Endodermal cell (in vitro differentiated cells): ENCODE measurements at regions not wholly inside any gene's neighbourhood (a gene's known extent, or its start where the extent isn't known, plus 50 kb on each side); places are given as distances from the start of the nearest gene placed in this dataset.

Source experiments
- DNase-seq: peaks from one replicate; pipeline ENCODE4 v3.0.0-alpha.2; 2017
- H3K27ac ChIP-seq: 2 replicates; pipeline ENCODE4 v1.5.1; 2013; ENCODE audit warnings: mild to moderate bottlenecking, low read depth, low read length, moderate library complexity
- H3K27me3 ChIP-seq: 2 replicates; pipeline ENCODE4 v1.6.1; 2013; ENCODE audit warnings: mild to moderate bottlenecking, low read length, moderate library complexity; ENCODE audit not compliant: insufficient read depth, control insufficient read depth, poor library complexity, severe bottlenecking
- H3K36me3 ChIP-seq: 2 replicates; pipeline ENCODE4 v1.7.0; 2013; ENCODE audit warnings: mild to moderate bottlenecking, low read length, moderate library complexity; ENCODE audit not compliant: control insufficient read depth, insufficient read depth
- H3K4me1 ChIP-seq: one replicate; pipeline ENCODE4 v1.7.0; 2013; ENCODE audit warnings: low read length; ENCODE audit not compliant: control insufficient read depth, insufficient read depth
- H3K4me3 ChIP-seq: 2 replicates; pipeline ENCODE4 v1.5.1; 2013; ENCODE audit warnings: mild to moderate bottlenecking, low read length, moderate library complexity
- H3K9ac ChIP-seq: 2 replicates; pipeline ENCODE4 v1.6.1; 2013; ENCODE audit warnings: mild to moderate bottlenecking, low read length, moderate library complexity; ENCODE audit not compliant: poor library complexity, severe bottlenecking; ENCODE audit errors: extremely low read depth
- H3K9me3 ChIP-seq: 2 replicates; pipeline ENCODE4 v1.6.1; 2013; ENCODE audit warnings: mild to moderate bottlenecking, low read length, moderate library complexity; ENCODE audit not compliant: control insufficient read depth
- H3K27ac Mint-ChIP-seq: 2 replicates; pipeline ENCODE4 v1.8.0; 2020; ENCODE audit warnings: mixed read lengths
- H3K27me3 Mint-ChIP-seq: 2 replicates; pipeline ENCODE4 v1.8.0; 2021; ENCODE audit warnings: mild to moderate bottlenecking, mixed read lengths; ENCODE audit not compliant: insufficient read depth
- H3K36me3 Mint-ChIP-seq: 2 replicates; pipeline ENCODE4 v1.8.0; 2020; ENCODE audit warnings: low read depth, mixed read lengths
- H3K4me1 Mint-ChIP-seq: 2 replicates; pipeline ENCODE4 v1.8.0; 2020; ENCODE audit warnings: mixed read lengths
- H3K4me3 Mint-ChIP-seq: 2 replicates; pipeline ENCODE4 v1.8.0; 2020; ENCODE audit warnings: mild to moderate bottlenecking, moderate library complexity, mixed read lengths
- H3K9me3 Mint-ChIP-seq: 2 replicates; pipeline ENCODE4 v1.8.0; 2020; ENCODE audit warnings: mild to moderate bottlenecking, mixed read lengths
- CTCF ChIP-seq: fragments of 200-600 bp; sonication (generic); conservative IDR thresholded peaks from 2 replicates; pipeline ENCODE4 v1.5.0; 2021; ENCODE audit warnings: antibody characterized with exemption, mild to moderate bottlenecking
- WGBS, 2 experiments: methylation state at CpG; one replicate each; pipeline versions ENCODE4 v1.1.5 to v1.1.7; 2013; ENCODE audit warnings: missing lambda C conversion rate in 2 of 2, mixed read lengths in 1 of 2; ENCODE audit not compliant: insufficient coverage in 1 of 2, insufficient read length in 1 of 2; 5-methylcytosine and 5-hydroxymethylcytosine counted together

GRCh38 chr6:23349521-23350147 is 776.4 kb upstream of the NRSN1 start:
- H3K27ac ChIP-seq = no peak overlapping the region
- no peaks in the 10 kb centered on the region for H3K9me3 ChIP-seq

GRCh38 chr6:23350752-23351453 is 775.1 kb upstream of the NRSN1 start:
- H3K27ac Mint-ChIP-seq = no peak overlapping the region
- no peak for DNase-seq
- no peak overlapping the region for H3K27ac ChIP-seq
- H3K27me3 ChIP-seq = no peaks in the 10 kb centered on the region
- no peak for TF ChIP-seq CTCF
- H3K9ac ChIP-seq = no peak overlapping the region
- no peaks in the 10 kb centered on the region for H3K9me3 Mint-ChIP-seq
- no peaks in the 10 kb centered on the region for H3K4me1 ChIP-seq
- no peaks in the 10 kb centered on the region for H3K36me3 ChIP-seq
- 70 to 100% methylated on average over 1 to 2 of the region's 2 CpGs for WGBS, 2 experiments
- H3K9me3 ChIP-seq = no peaks in the 10 kb centered on the region
- H3K36me3 Mint-ChIP-seq = no peaks in the 10 kb centered on the region
- no peak overlapping the region for H3K4me3 Mint-ChIP-seq
- H3K27me3 Mint-ChIP-seq = no peaks in the 10 kb centered on the region
- no peak overlapping the region for H3K4me3 ChIP-seq
- no peaks in the 10 kb centered on the region for H3K4me1 Mint-ChIP-seq

More at GRCh38 chr6:23349521-23350147, 776.4 kb upstream of the NRSN1 start:
- no peak for DNase-seq
- no peaks in the 10 kb centered on the region for H3K4me1 ChIP-seq
- H3K27ac Mint-ChIP-seq = no peak overlapping the region
- TF ChIP-seq CTCF = no peak
- no peak overlapping the region for H3K9ac ChIP-seq
- no peaks in the 10 kb centered on the region for H3K36me3 ChIP-seq
- H3K4me1 Mint-ChIP-seq = no peaks in the 10 kb centered on the region
- 83 to 92% methylated on average over 1 to 3 of the region's 3 CpGs for WGBS, 2 experiments
- no peaks in the 10 kb centered on the region for H3K36me3 Mint-ChIP-seq
- H3K4me3 Mint-ChIP-seq = no peak overlapping the region
- no peak overlapping the region for H3K4me3 ChIP-seq
- no peaks in the 10 kb centered on the region for H3K9me3 Mint-ChIP-seq
- H3K27me3 ChIP-seq = no peaks in the 10 kb centered on the region
- H3K27me3 Mint-ChIP-seq = no peaks in the 10 kb centered on the region

GRCh38 chr6:23354004-23354403 is 772.0 kb upstream of the NRSN1 start:
- no peaks in the 10 kb centered on the region for H3K36me3 Mint-ChIP-seq
- Histone ChIP-seq H3K27ac (no peak overlapping the region), H3K9me3 (no peaks in the 10 kb centered on the region), H3K4me1 (no peaks in the 10 kb centered on the region), H3K9ac (no peak overlapping the region), H3K4me3 (no peak overlapping the region), H3K27me3 (no peaks in the 10 kb centered on the region), H3K36me3 (no peaks in the 10 kb centered on the region)
- no peaks in the 10 kb centered on the region for H3K27me3 Mint-ChIP-seq
- DNase-seq = no peak
- TF ChIP-seq CTCF = no peak
- H3K9me3 Mint-ChIP-seq = no peaks in the 10 kb centered on the region
- H3K4me3 Mint-ChIP-seq = no peak overlapping the region
- no peaks in the 10 kb centered on the region for H3K4me1 Mint-ChIP-seq
- H3K27ac Mint-ChIP-seq = no peak overlapping the region
